ENCODE measurements at regions not wholly inside any gene's neighbourhood (a gene's known extent, or its start where the extent isn't known, plus 50 kb on each side); places are given as distances from the start of the nearest gene placed in this dataset.

- DNase-seq = no peak
These were observed 62.9 kb upstream of the IL17B start for GRCh38 chr5:149441986-149442385.

DNA sequence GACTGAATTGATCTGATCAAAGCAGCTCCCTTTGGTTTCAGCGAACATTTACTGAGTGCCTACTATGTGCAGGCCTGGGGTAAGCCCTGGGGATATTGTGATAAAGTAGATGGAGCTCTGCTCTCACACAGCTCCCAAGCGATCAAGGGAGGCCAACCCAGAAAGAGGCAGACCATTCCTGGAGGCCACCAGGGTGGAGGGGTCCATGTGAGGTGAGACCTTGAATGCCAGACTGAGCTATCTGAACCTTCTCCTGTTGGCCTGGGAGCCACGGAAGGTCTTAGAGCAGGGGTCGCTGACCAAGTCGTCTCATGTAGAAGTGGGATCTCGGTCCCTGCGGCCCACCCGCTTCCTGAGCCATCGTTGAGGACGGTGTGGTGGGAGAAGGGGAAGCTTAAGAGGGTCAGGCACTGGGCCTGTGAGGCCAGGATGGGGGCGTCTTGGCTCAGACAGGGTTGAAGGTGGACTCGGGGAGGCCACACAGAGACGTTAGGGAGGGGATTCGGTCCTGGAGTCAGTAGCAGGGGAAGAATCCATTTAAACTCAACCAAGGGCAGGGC, 62.2 kb upstream of the IL17B start:
- no peak for DNase-seq

DNA sequence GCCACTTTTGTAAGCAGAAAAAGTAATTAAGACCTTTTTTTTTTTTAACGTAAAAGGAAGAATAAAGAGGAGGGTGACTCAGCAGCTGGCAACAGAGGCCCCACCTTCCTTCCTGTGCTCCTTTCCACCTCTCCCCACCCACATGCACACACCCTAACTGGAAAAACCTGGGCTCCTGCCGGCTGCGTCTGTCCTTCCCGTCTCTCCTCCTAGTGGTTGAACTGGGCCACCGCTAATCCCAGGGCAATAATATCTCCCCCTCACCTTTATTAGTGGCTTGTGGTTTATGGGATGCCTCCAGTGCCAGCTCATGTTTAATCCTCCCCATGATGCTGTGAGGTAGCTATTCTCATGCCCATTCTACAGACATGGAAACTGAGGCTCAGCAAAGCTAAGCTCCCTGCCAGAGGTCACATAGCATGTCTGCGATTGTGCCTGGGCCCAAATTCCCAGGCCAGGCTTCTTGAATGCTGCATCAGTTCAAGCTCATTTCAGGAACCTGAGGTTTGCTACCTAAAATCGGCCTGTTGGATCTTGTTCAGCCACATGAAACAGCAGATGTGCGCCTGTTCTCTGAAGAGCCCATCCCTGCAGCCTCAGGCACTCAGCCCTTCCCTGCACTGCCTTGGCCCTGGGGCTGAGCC, 60.9 kb upstream of the IL17B start:
- peak; percentile 26 for DNase-seq

DNA sequence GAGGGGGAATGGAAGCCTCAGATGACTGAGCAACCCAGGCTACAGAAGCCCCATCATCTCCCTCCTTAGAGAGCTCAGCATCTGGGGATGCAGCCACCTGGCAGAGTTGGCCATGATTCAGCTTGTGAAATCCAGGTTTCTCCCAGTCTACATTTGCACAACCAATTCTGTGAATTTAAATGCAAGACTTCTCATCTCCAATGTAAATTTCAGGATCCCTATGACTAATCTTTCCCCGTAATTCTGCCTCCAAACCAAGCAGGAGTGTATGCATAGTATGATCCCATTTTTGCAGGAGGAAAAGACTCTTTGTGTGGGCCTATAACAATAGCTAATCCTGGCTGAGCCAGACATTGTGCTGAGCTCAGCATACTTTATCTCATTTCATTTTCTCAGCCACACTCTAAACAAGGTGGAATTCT, 59.6 kb upstream of the IL17B start:
- DNase-seq = no peak

- no peak for DNase-seq
These were observed 59.2 kb upstream of the IL17B start for GRCh38 chr5:149438281-149438680.

- DNase-seq = no peak
These were observed 58.4 kb upstream of the IL17B start for GRCh38 chr5:149437391-149438040.

GRCh38 chr5:149435660-149436059, 56.6 kb upstream of the IL17B start:
- DNase-seq = no peak

DNA sequence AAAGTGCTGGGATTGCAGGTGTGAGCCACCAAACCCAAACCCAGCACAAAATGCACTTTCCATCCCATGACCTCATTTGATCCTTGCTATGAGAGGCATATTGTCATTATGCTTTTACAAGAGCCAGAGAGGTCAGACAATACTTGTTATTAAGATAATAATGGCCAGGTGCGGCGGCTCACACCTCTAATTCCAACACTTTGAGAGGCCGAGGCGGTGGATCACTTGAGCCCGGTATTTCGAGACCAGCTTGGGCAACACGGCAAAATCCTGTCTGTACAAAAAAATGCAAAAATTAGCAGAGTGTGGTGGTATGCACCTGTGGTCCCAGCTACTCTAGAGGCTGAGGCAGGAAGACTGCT, 55.9 kb upstream of the IL17B start:
- DNase-seq = peak; percentile 45

DNA sequence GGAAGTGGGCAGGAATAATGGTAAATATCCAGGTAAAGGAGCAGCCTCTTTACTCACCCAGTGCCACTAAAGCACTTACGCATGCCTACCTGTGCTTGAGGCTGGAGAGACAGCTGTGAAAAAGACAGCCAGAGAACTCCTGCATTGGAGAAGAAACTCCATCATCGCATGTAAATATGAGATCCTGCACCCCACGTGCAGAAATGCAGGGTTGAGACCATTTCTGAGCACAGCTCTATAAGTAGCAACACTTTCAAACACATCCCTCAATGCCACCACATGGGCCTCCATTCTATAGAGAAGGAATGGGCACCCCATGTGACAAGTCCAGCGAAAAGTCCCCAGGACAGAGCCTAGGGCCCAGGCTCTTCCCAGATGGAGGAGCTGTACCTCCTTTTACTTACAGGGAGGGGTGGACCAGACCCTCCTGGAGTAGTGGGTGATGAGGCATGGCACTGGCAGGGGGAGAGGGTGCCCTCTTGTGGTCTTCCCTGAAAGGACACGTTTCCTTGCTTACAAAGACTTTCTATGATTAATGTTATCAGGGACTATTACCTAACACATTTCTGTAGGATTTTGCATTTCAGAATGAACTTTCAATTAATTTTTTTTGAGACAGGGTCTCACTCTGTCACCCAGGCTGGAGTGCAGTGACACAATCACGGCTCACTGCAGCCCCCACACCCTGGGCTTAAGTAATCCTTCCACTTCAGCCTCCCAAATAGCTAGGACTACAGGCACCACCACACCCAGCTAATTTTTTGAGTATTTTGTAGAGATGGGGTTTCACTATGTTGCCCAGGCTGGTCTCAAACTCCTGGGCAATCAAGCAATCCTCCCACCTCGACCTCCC, 55.3 kb upstream of the IL17B start:
- peak; percentile 36 for DNase-seq

- no peak for DNase-seq
These were observed 54.5 kb upstream of the IL17B start for GRCh38 chr5:149433524-149434131.

DNA sequence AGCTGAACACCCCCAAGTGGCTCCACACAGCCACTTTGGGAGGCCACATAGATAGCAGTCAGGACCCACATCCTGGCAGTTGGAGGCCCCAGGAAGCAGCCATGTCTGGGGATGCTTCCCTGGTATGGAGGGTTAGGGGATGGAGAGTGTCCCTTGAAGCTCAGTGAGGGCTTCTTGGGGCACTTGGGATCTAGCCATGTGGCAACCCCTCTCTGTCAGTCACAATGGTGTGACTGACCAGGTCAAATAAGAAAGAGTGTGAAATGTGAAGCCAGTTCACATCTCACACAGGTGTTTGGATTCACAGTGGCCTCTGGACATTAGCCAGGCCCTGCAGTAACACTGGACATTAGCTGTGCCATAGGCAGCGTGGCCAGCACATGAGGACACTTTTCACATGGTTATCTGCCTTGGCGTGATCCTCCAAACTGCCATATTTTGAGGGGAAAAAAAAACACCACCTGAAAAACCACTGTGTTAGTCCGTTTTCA, 53.9 kb upstream of the IL17B start:
- no peak for DNase-seq

- DNase-seq = no peak
These were observed 53.3 kb upstream of the IL17B start for GRCh38 chr5:149432376-149432775.

GRCh38 chr5:149429839-149430721, 51.0 kb upstream of the IL17B start:
- no peak for DNase-seq
